OCI-LY7 (cell line): ENCODE measurements at regions not wholly inside any gene's neighbourhood (a gene's known extent, or its start where the extent isn't known, plus 50 kb on each side); places are given as distances from the start of the nearest gene placed in this dataset.

Experiments
- BruUV-seq: library from RNA; stranded (reverse); fragments of 400-500 nt; replicated peaks from 2 replicates; lab custom pipeline; 2021; lab: Mats Ljungman, UMichigan
- CTCF ChIA-PET: fragments of 300-600 bp; sonication (Branson Sonifier 250); formaldehyde crosslinking; loops from one replicate; lab custom pipeline; 2022; ENCODE audit warnings: antibody characterized with exemption; ENCODE audit not compliant: unreplicated experiment; lab: Charles Lee
- POLR2A ChIA-PET: fragments of 300-600 bp; sonication (Branson Sonifier 250); formaldehyde crosslinking; loops from one replicate; lab custom pipeline; 2022; ENCODE audit warnings: antibody characterized with exemption; lab: Charles Lee
- DNase-seq: peaks from one replicate; pipeline ENCODE4 v3.0.0-alpha.2; 2015; ENCODE audit warnings: low spot score
- H2AFZ ChIP-seq: fragments of 200-600 bp; sonication (generic), shearing (Covaris generic); 2 replicates; pipeline ENCODE4 v1.6.1; 2014; ENCODE audit warnings: mild to moderate bottlenecking, antibody characterized with exemption, low read length, moderate library complexity
- H3K27ac ChIP-seq: fragments of 200-600 bp; sonication (generic); 2 replicates; pipeline ENCODE4 v1.5.1; 2014; ENCODE audit warnings: mixed run types, low read depth, mild to moderate bottlenecking, moderate library complexity, low read length, inconsistent platforms; ENCODE audit not compliant: poor library complexity, severe bottlenecking
- H3K36me3 ChIP-seq: fragments of 200-600 bp; sonication (generic); 2 replicates; pipeline ENCODE4 v1.6.1; 2014; ENCODE audit warnings: mild to moderate bottlenecking, antibody characterized with exemption, low read length, moderate library complexity, mixed read lengths; ENCODE audit not compliant: insufficient read depth
- H3K4me1 ChIP-seq: fragments of 200-600 bp; sonication (generic); 2 replicates; pipeline ENCODE4 v1.5.1; 2014; ENCODE audit warnings: mild to moderate bottlenecking, low read length; ENCODE audit not compliant: insufficient read depth, poor library complexity, severe bottlenecking
- H3K4me2 ChIP-seq: fragments of 200-600 bp; sonication (generic); 2 replicates; pipeline ENCODE4 v1.6.1; 2014; ENCODE audit warnings: mild to moderate bottlenecking, low read length
- H3K4me3 ChIP-seq: fragments of 200-600 bp; sonication (generic); 2 replicates; pipeline ENCODE4 v1.5.1; 2014; ENCODE audit warnings: mild to moderate bottlenecking, low read depth, low read length; ENCODE audit not compliant: poor library complexity, severe bottlenecking
- H3K79me2 ChIP-seq: fragments of 200-600 bp; sonication (generic); 2 replicates; pipeline ENCODE4 v1.6.1; 2016; ENCODE audit warnings: low read depth, mild to moderate bottlenecking, low read length, moderate library complexity, mixed read lengths; ENCODE audit not compliant: insufficient read depth
- H3K9me2 ChIP-seq: fragments of 200-600 bp; sonication (generic); 2 replicates; pipeline ENCODE4 v1.6.1; 2016; ENCODE audit warnings: mild to moderate bottlenecking, low read length, mixed read lengths; ENCODE audit not compliant: insufficient read depth
- H3K9me3 ChIP-seq: fragments of 200-600 bp; sonication (generic); 2 replicates; pipeline ENCODE4 v1.6.1; 2014; ENCODE audit warnings: mild to moderate bottlenecking, mixed run types, low read length, mixed read lengths
- H4K20me1 ChIP-seq: fragments of 200-600 bp; sonication (generic); 2 replicates; pipeline ENCODE4 v1.6.1; 2014; ENCODE audit warnings: mild to moderate bottlenecking, antibody characterized with exemption, low read length, moderate library complexity, mixed read lengths; ENCODE audit not compliant: insufficient read depth
- CTCF ChIP-seq: fragments of 200-600 bp; sonication (generic); conservative IDR thresholded peaks from 2 replicates; pipeline ENCODE4 v1.5.1; 2014; ENCODE audit warnings: mild to moderate bottlenecking, antibody characterized with exemption, low read length, moderate library complexity, mixed read lengths
- EZH2phosphoT487 ChIP-seq: fragments of 200-600 bp; sonication (generic); IDR thresholded peaks from 2 replicates; pipeline ENCODE4 v1.6.1; 2018; ENCODE audit warnings: low read depth, borderline replicate concordance, mild to moderate bottlenecking, mixed run types, antibody characterized with exemption, low read length, moderate library complexity, mixed read lengths
- intact Hi-C: fragments of 100-400 bp; cut with micrococcal nuclease; formaldehyde crosslinking; loops from one replicate; pipeline ENCODE4 v1.10.0; 2022; ENCODE audit not compliant: unreplicated experiment

GRCh38 chr3:104855702-104856101 lies 511.0 kb upstream of the ALCAM start:
- H3K4me3 ChIP-seq = no peak overlapping the region
- DNase-seq = no peak
- intact Hi-C loops = no loop called here
- no peak overlapping the region for H2AFZ ChIP-seq
- H3K36me3 ChIP-seq = no peaks in the 10 kb centered on the region
- no TSS peak for BruUV-seq
- H4K20me1 ChIP-seq = no peaks in the 10 kb centered on the region
- no peaks in the 10 kb centered on the region for H3K4me1 ChIP-seq
- no peak for TF ChIP-seq EZH2phosphoT487
- no peak for TF ChIP-seq CTCF
- H3K9me2 ChIP-seq = no peaks in the 10 kb centered on the region
- H3K27ac ChIP-seq = no peak overlapping the region
- ChIA-PET CTCF (no interaction called here), POLR2A (interaction anchor here (0.6 kb wide), 1 partner anchor 10 kb away, joined by 3 read pairs; no protein-coding TSS in a partner anchor)
- H3K79me2 ChIP-seq = no peaks in the 10 kb centered on the region
- no peaks in the 10 kb centered on the region for H3K9me3 ChIP-seq
- H3K4me2 ChIP-seq = no peak overlapping the region

GRCh38 chr3:104856741-104857140 lies 510.0 kb upstream of the ALCAM start:
- H3K79me2 ChIP-seq = no peaks in the 10 kb centered on the region
- H3K9me3 ChIP-seq = no peaks in the 10 kb centered on the region
- ChIA-PET CTCF (no interaction called here), POLR2A (no interaction called here)
- no peak overlapping the region for H3K4me3 ChIP-seq
- H3K4me1 ChIP-seq = no peaks in the 10 kb centered on the region
- no peaks in the 10 kb centered on the region for H3K9me2 ChIP-seq
- no TSS peak for BruUV-seq
- TF ChIP-seq EZH2phosphoT487 (no peak), CTCF (no peak)
- intact Hi-C loops = no loop called here
- no peaks in the 10 kb centered on the region for H3K36me3 ChIP-seq
- no peaks in the 10 kb centered on the region for H4K20me1 ChIP-seq
- no peak overlapping the region for H3K27ac ChIP-seq
- no peak for DNase-seq
- no peak overlapping the region for H3K4me2 ChIP-seq
- H2AFZ ChIP-seq = no peak overlapping the region

- Histone ChIP-seq H4K20me1 (no peaks in the 10 kb centered on the region), H3K36me3 (no peaks in the 10 kb centered on the region), H3K9me2 (no peaks in the 10 kb centered on the region), H3K4me2 (no peak overlapping the region), H3K79me2 (no peaks in the 10 kb centered on the region), H3K27ac (no peak overlapping the region), H3K9me3 (no peaks in the 10 kb centered on the region), H3K4me1 (no peaks in the 10 kb centered on the region), H2AFZ (no peak overlapping the region), H3K4me3 (no peak overlapping the region)
- DNase-seq = no peak
- TF ChIP-seq EZH2phosphoT487 (no peak), CTCF (no peak)
- no TSS peak for BruUV-seq
- CTCF ChIA-PET = no interaction called here
- intact Hi-C loops = no loop called here
- POLR2A ChIA-PET = no interaction called here
Measured at GRCh38 chr3:104868291-104868690, 498.4 kb upstream of the ALCAM start.
